ENCODE measurements at regions not wholly inside any gene's neighbourhood (a gene's known extent, or its start where the extent isn't known, plus 50 kb on each side); places are given as distances from the start of the nearest gene placed in this dataset.

DNA sequence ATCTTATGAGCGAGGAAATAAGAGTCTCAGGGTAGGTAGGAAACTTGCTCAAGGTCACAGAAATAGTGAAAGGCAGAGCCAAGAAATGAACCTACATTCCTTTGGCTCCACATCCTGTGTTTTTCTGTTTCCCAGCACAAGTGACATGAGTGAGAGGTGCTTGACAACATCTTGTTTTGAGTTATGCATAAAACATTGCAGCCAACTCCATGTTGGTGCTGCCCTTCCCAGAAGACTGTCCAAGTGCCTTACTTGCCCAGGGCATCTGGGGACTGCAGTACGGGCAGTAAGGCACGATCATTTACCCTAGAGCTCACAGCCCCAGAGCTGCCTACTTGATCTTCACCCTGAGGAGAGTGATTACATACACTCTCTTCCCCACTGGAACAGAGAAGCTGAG lies 148.8 kb downstream of the NOC3L start:
- no peaks in the 10 kb centered on the region for H3K9me2 ChIP-seq
- H3K4me1 ChIP-seq (ENCODE audit: control insufficient read depth in 1 of 2, insufficient read depth in 2 of 2, low read depth in 1 of 2, low read length in 1 of 2) = peaks cover 0 to 17% of the 10 kb centered on the region in 2 experiments; a peak in 2 of 4 replicates
- H3K36me3 ChIP-seq (replicated peaks in 1 of 2; ENCODE audit: control insufficient read depth in 1 of 2, insufficient read depth in 2 of 2, low read length in 1 of 2) = no peaks in the 10 kb centered on the region
- no peak overlapping the region for H3K4me3 ChIP-seq (ENCODE audit: low read depth in 2 of 2, low read length in 1 of 2)
- no peak overlapping the region for H3K4me2 ChIP-seq
- H2AFZ ChIP-seq (ENCODE audit: low read depth) = no peak overlapping the region
- no peaks in the 10 kb centered on the region for H4K20me1 ChIP-seq (ENCODE audit: insufficient read depth)
- ChIA-PET CTCF (no interaction called here), POLR2A (no interaction called here)
- no peaks in the 10 kb centered on the region for H3K79me2 ChIP-seq (ENCODE audit: insufficient read depth)
- no peak for DNase-seq
- no peak overlapping the region for H3K27ac ChIP-seq (ENCODE audit: low read depth in 2 of 2, low read length in 1 of 2)
- no peak overlapping the region for H3K9ac ChIP-seq
- no peaks in the 10 kb centered on the region for H3K9me3 ChIP-seq
- no peaks in the 10 kb centered on the region for H3K27me3 ChIP-seq (ENCODE audit: insufficient read depth)
- no peak for TF ChIP-seq CHD2 (IDR thresholded peaks at IDR 0.05; ENCODE audit: low read length, partially characterized antibody)
- no peak for TF ChIP-seq RAD21 (IDR thresholded peaks at IDR 0.05; ENCODE audit: low read length)
- TF ChIP-seq EP300 (IDR thresholded peaks at IDR 0.05; ENCODE audit: borderline replicate concordance in 1 of 2, low read depth in 1 of 2, low read length in 1 of 2) = no peak
- no peak for TF ChIP-seq GABPA (IDR thresholded peaks at IDR 0.05; ENCODE audit: low read depth)
- no peak for TF ChIP-seq RXRA (IDR thresholded peaks at IDR 0.05; ENCODE audit: borderline replicate concordance, low read depth)
- TF ChIP-seq SIN3A (IDR thresholded peaks at IDR 0.05; ENCODE audit: borderline replicate concordance, low read depth, low read length) = no peak
- TF ChIP-seq ELF1 (IDR thresholded peaks at IDR 0.05) = no peak
- TF ChIP-seq, protein P1, sequence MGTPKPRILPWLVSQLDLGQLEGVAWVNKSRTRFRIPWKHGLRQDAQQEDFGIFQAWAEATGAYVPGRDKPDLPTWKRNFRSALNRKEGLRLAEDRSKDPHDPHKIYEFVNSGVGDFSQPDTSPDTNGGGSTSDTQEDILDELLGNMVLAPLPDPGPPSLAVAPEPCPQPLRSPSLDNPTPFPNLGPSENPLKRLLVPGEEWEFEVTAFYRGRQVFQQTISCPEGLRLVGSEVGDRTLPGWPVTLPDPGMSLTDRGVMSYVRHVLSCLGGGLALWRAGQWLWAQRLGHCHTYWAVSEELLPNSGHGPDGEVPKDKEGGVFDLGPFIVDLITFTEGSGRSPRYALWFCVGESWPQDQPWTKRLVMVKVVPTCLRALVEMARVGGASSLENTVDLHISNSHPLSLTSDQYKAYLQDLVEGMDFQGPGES (IDR thresholded peaks at IDR 0.05; ENCODE audit: low read depth, low read length) = no peak
- no peak for TF ChIP-seq YY1 (IDR thresholded peaks at IDR 0.05; ENCODE audit: low read depth)
- TF ChIP-seq NFIC (IDR thresholded peaks at IDR 0.05; ENCODE audit: borderline replicate concordance) = no peak
- TF ChIP-seq SMC3 (IDR thresholded peaks at IDR 0.05; ENCODE audit: low read depth, low read length) = no peak
- TF ChIP-seq, protein P2, sequence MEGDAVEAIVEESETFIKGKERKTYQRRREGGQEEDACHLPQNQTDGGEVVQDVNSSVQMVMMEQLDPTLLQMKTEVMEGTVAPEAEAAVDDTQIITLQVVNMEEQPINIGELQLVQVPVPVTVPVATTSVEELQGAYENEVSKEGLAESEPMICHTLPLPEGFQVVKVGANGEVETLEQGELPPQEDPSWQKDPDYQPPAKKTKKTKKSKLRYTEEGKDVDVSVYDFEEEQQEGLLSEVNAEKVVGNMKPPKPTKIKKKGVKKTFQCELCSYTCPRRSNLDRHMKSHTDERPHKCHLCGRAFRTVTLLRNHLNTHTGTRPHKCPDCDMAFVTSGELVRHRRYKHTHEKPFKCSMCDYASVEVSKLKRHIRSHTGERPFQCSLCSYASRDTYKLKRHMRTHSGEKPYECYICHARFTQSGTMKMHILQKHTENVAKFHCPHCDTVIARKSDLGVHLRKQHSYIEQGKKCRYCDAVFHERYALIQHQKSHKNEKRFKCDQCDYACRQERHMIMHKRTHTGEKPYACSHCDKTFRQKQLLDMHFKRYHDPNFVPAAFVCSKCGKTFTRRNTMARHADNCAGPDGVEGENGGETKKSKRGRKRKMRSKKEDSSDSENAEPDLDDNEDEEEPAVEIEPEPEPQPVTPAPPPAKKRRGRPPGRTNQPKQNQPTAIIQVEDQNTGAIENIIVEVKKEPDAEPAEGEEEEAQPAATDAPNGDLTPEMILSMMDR (IDR thresholded peaks at IDR 0.05) = no peak
- no peak for TF ChIP-seq FOXM1 (IDR thresholded peaks at IDR 0.05; ENCODE audit: low read depth)
- TF ChIP-seq TAF1 (IDR thresholded peaks at IDR 0.05; ENCODE audit: borderline replicate concordance, low read depth, low read length) = no peak
- no peak for TF ChIP-seq RCOR1 (IDR thresholded peaks at IDR 0.05; ENCODE audit: low read length)
- no peak for TF ChIP-seq MEF2A (IDR thresholded peaks at IDR 0.05; ENCODE audit: borderline replicate concordance, low read depth)
- no peak for TF ChIP-seq GATA2 (CRISPR knock-in tag; IDR thresholded peaks at IDR 0.05)
- 28% methylated on average over 1 of the region's 3 CpGs for WGBS (ENCODE audit: low lambda C conversion rate)
- H3F3A ChIP-seq (replicated peaks; ENCODE audit: insufficient read depth) = no peaks in the 10 kb centered on the region

DNA sequence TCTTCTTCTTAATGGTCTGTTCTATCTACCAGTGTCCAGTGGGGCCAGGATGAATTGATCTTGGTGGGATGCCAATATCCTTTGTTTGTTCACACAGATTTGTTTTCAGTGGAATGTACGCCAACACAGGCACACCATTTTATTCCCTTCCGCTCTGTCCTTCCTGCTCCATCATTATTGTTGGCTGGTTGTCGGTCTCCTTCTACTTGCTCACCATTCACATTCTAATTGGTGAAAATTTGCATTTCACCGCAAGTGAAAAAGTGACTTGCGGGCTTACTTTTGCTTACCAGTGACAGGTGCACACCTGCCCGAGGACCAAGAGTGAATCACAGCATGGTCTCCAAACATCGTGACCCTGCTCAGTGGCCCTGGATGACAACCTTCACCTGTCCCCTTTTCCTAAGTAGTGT lies 148.3 kb downstream of the NOC3L start:
- TF ChIP-seq MXI1 (IDR thresholded peaks at IDR 0.05; ENCODE audit: low read depth, low read length) (no peak), SMC3 (IDR thresholded peaks at IDR 0.05; ENCODE audit: low read depth, low read length) (no peak), FOSL2 (IDR thresholded peaks at IDR 0.05; ENCODE audit: borderline replicate concordance, low read depth) (no peak), EZH2phosphoT487 (IDR thresholded peaks at IDR 0.05; ENCODE audit: borderline replicate concordance, low read depth) (no peak), NFIC (IDR thresholded peaks at IDR 0.05; ENCODE audit: borderline replicate concordance) (no peak), TEAD4 (IDR thresholded peaks at IDR 0.05; ENCODE audit: borderline replicate concordance, insufficient read depth) (no peak), FOXJ3 (CRISPR knock-in tag; IDR thresholded peaks at IDR 0.05) (no peak), YY1 (IDR thresholded peaks at IDR 0.05; ENCODE audit: low read depth) (no peak)
- Histone ChIP-seq H3K4me2 (no peak overlapping the region), H3K36me3 (replicated peaks in 1 of 2; ENCODE audit: control insufficient read depth in 1 of 2, insufficient read depth in 2 of 2, low read length in 1 of 2) (no peaks in the 10 kb centered on the region), H4K20me1 (ENCODE audit: insufficient read depth) (no peaks in the 10 kb centered on the region), H3K27me3 (ENCODE audit: insufficient read depth) (no peaks in the 10 kb centered on the region), H3K9me3 (no peaks in the 10 kb centered on the region), H3K27ac (ENCODE audit: low read depth in 2 of 2, low read length in 1 of 2) (no peak overlapping the region), H3K9me2 (no peaks in the 10 kb centered on the region), H3K4me3 (ENCODE audit: low read depth in 2 of 2, low read length in 1 of 2) (no peak overlapping the region), H3K4me1 (ENCODE audit: control insufficient read depth in 1 of 2, insufficient read depth in 2 of 2, low read depth in 1 of 2, low read length in 1 of 2) (peaks cover 0 to 17% of the 10 kb centered on the region in 2 experiments; a peak in 2 of 4 replicates), H3F3A (replicated peaks; ENCODE audit: insufficient read depth) (no peaks in the 10 kb centered on the region), H3K9ac (no peak overlapping the region), H2AFZ (ENCODE audit: low read depth) (no peak overlapping the region), H3K79me2 (ENCODE audit: insufficient read depth) (no peaks in the 10 kb centered on the region)
- DNase-seq = no peak
- 85% methylated on average over 7 of the region's 7 CpGs for WGBS (ENCODE audit: low lambda C conversion rate)
- ChIA-PET CTCF (no interaction called here), POLR2A (no interaction called here)
